Body of pancreas (tissue), 4 donors: ENCODE measurements at regions not wholly inside any gene's neighbourhood (a gene's known extent, or its start where the extent isn't known, plus 50 kb on each side); places are given as distances from the start of the nearest gene placed in this dataset.

ENCODE experiments used
- ATAC-seq: fragments of 150-250 bp; one replicate; pipeline ENCODE4 v1.9.1; 2016
- DNase-seq, 4 donors: peaks; one replicate each; pipeline ENCODE4 v3.0.0-alpha.2; 2019
- H3K27ac ChIP-seq, 4 donors: fragments of 200-600 bp; sonication (generic); 1 replicate in 3 of 4; 2 replicates in 1 of 4; pipeline versions ENCODE4 v1.5.1 to v1.6.1; 2016 to 2019; ENCODE audit warnings: mild to moderate bottlenecking in 1 of 4, mixed read lengths in 1 of 4, moderate library complexity in 1 of 4
- H3K27me3 ChIP-seq, 2 donors: fragments of 200-600 bp; sonication (generic); one replicate each; pipeline ENCODE4 v1.6.0; 2016; ENCODE audit warnings: mild to moderate bottlenecking in 1 of 2
- H3K36me3 ChIP-seq, 2 donors: fragments of 200-600 bp; sonication (generic); replicated peaks in 1 of 2; 2 replicates each; pipeline ENCODE4 v1.5.1; 2016; ENCODE audit warnings: low read depth in 2 of 2; ENCODE audit not compliant: insufficient read depth in 1 of 2
- H3K4me1 ChIP-seq: fragments of 200-600 bp; sonication (generic); one replicate; pipeline ENCODE4 v1.6.0; 2016
- H3K4me3 ChIP-seq, 2 donors: fragments of 200-600 bp; sonication (generic); 1 replicate in 1 of 2; 2 replicates in 1 of 2; pipeline ENCODE4 v1.5.1; 2016 to 2019
- H3K9me3 ChIP-seq, 3 donors: fragments of 200-600 bp; sonication (generic); 1 replicate in 2 of 3; 2 replicates in 1 of 3; pipeline ENCODE4 v1.5.1; 2016
- POLR2A ChIP-seq, 3 donors: fragments of 450-650 bp; IDR thresholded peaks; one replicate each; pipeline ENCODE4 v1.6.1; 2016; ENCODE audit warnings: antibody characterized with exemption in 3 of 3, mild to moderate bottlenecking in 2 of 3
- WGBS, 2 donors: methylation state at CpG; one replicate each; pipeline ENCODE4 v1.1.5; 2017; 5-methylcytosine and 5-hydroxymethylcytosine counted together
- intact Hi-C: fragments of 100-400 bp; cut with DNase I; formaldehyde crosslinking; loops from one replicate; pipeline ENCODE4 v1.15.1; 2023
- TF ChIP-seq, protein P1 (sequence below), 7 experiments: fragments of 450-650 bp in 4 of 7; fragments of 200-600 bp in 3 of 7; sonication (generic) in 3 of 7; IDR thresholded peaks; one replicate each; pipeline ENCODE4 v1.5.1; 2016 to 2019; ENCODE audit warnings: antibody characterized with exemption in 7 of 7

GRCh38 chr5:107783551-107783950, 112.8 kb upstream of the EFNA5 start:
- no peak for ATAC-seq
- no peaks in the 10 kb centered on the region for H3K27me3 ChIP-seq
- no peaks in the 10 kb centered on the region for H3K36me3 ChIP-seq
- TF ChIP-seq, protein P1, sequence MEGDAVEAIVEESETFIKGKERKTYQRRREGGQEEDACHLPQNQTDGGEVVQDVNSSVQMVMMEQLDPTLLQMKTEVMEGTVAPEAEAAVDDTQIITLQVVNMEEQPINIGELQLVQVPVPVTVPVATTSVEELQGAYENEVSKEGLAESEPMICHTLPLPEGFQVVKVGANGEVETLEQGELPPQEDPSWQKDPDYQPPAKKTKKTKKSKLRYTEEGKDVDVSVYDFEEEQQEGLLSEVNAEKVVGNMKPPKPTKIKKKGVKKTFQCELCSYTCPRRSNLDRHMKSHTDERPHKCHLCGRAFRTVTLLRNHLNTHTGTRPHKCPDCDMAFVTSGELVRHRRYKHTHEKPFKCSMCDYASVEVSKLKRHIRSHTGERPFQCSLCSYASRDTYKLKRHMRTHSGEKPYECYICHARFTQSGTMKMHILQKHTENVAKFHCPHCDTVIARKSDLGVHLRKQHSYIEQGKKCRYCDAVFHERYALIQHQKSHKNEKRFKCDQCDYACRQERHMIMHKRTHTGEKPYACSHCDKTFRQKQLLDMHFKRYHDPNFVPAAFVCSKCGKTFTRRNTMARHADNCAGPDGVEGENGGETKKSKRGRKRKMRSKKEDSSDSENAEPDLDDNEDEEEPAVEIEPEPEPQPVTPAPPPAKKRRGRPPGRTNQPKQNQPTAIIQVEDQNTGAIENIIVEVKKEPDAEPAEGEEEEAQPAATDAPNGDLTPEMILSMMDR (IDR thresholded peaks at IDR 0.05) = no peak
- no peak for TF ChIP-seq POLR2A (IDR thresholded peaks at IDR 0.05)
- no peaks in the 10 kb centered on the region for H3K9me3 ChIP-seq
- DNase-seq = no peak
- H3K27ac ChIP-seq = no peak overlapping the region
- H3K4me3 ChIP-seq = no peak overlapping the region
- 55 to 67% methylated on average over 2 of the region's 2 CpGs for WGBS, 2 donors
- intact Hi-C loops = no loop called here
- peaks cover 6% of the 10 kb centered on the region for H3K4me1 ChIP-seq

DNA sequence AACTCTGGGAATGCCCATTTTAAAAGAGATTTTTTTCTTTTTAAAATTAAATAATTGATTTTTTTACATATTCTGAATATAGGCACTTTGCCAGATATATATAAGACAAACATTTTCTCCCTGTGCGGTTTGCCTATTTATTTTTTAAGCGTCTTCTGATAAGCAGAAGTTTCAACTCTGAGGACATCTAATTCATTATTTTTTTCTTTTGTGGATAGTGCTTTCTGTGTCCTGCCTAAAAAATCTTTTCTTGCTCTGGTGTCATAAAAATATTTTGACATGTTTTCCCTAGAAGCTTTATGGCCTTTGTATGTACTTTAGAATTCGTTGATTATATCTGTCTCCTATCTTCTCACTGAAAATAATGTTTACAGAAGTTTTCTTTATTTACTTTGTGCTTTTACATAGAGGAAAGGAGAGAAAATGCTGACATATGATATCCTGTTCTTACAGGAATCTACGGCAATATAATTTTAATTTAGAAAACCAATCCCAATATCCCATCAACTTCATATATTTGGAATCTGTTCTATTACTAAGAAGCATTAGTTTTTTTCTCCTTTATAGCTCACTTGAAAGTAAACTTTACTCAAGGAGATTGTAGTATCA, 111.9 kb upstream of the EFNA5 start:
- Histone ChIP-seq H3K27ac (no peak overlapping the region), H3K27me3 (no peaks in the 10 kb centered on the region), H3K4me3 (no peak overlapping the region), H3K9me3 (no peaks in the 10 kb centered on the region), H3K36me3 (no peaks in the 10 kb centered on the region), H3K4me1 (peaks cover 6% of the 10 kb centered on the region)
- WGBS, 2 donors = 18 to 25% methylated on average over 4 of the region's 4 CpGs
- no peak for ATAC-seq
- TF ChIP-seq, protein P1 (IDR thresholded peaks at IDR 0.05) = no peak
- no peak for TF ChIP-seq POLR2A (IDR thresholded peaks at IDR 0.05)
- intact Hi-C loops = no loop called here
- no peak for DNase-seq

- peaks cover 6% of the 10 kb centered on the region for H3K4me1 ChIP-seq
- ATAC-seq (no peak), DNase-seq (no peak)
- no peak overlapping the region for H3K4me3 ChIP-seq
- no peak overlapping the region for H3K27ac ChIP-seq
- 5 to 14% methylated on average over 1 of the region's 1 CpG for WGBS, 2 donors
- TF ChIP-seq POLR2A (IDR thresholded peaks at IDR 0.05) = no peak
- TF ChIP-seq, protein P1 (IDR thresholded peaks at IDR 0.05) = no peak
- intact Hi-C loops = no loop called here
- H3K36me3 ChIP-seq = no peaks in the 10 kb centered on the region
- H3K9me3 ChIP-seq = no peaks in the 10 kb centered on the region
- H3K27me3 ChIP-seq = no peaks in the 10 kb centered on the region
These were observed 110.7 kb upstream of the EFNA5 start for GRCh38 chr5:107781451-107781850.

- H3K27me3 ChIP-seq = no peaks in the 10 kb centered on the region
- H3K4me1 ChIP-seq = peaks cover 6% of the 10 kb centered on the region
- no peak overlapping the region for H3K27ac ChIP-seq
- WGBS, 2 donors = 85 to 91% methylated on average over 2 of the region's 2 CpGs
- ATAC-seq (no peak), DNase-seq (no peak)
- H3K36me3 ChIP-seq = no peaks in the 10 kb centered on the region
- intact Hi-C loops = no loop called here
- no peaks in the 10 kb centered on the region for H3K9me3 ChIP-seq
- no peak for TF ChIP-seq POLR2A (IDR thresholded peaks at IDR 0.05)
- TF ChIP-seq, protein P1 (IDR thresholded peaks at IDR 0.05) = no peak
- H3K4me3 ChIP-seq = no peak overlapping the region
These were observed 108.7 kb upstream of the EFNA5 start for GRCh38 chr5:107779437-107779836.

GRCh38 chr5:107778647-107779046, 107.9 kb upstream of the EFNA5 start:
- DNase-seq = no peak
- 41 to 53% methylated on average over 3 of the region's 3 CpGs for WGBS, 2 donors
- H3K9me3 ChIP-seq = no peaks in the 10 kb centered on the region

More at GRCh38 chr5:107778647-107779046, 107.9 kb upstream of the EFNA5 start:
- H3K27ac ChIP-seq = no peak overlapping the region
- no peaks in the 10 kb centered on the region for H3K36me3 ChIP-seq
- H3K4me1 ChIP-seq = peaks cover 6% of the 10 kb centered on the region
- intact Hi-C loops = no loop called here
- no peak overlapping the region for H3K4me3 ChIP-seq
- H3K27me3 ChIP-seq = no peaks in the 10 kb centered on the region
- TF ChIP-seq, protein P1 (IDR thresholded peaks at IDR 0.05) = no peak
- no peak for TF ChIP-seq POLR2A (IDR thresholded peaks at IDR 0.05)
- no peak for ATAC-seq
